ENCODE measurements at regions not wholly inside any gene's neighbourhood (a gene's known extent, or its start where the extent isn't known, plus 50 kb on each side); places are given as distances from the start of the nearest gene placed in this dataset.

DNA sequence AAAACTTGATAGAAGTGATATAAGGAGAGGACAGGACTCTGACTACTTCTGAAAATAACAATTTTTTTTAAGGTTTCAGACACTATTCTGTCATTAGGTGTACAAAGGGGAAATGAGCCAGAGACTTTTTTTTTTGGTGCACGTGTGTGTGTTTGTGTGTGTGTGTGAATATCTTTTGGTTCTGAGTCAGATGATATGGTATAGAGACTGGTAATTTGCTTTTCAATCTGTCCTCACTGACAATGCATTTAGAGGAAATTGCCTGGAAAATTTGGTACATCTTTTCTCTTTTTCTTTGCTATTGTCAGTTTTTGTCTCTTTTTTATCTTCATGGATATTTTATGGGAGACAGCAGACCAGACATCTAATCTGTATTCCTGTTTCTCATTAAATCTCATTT lies 59.3 kb downstream of the DDIT4L start:
- DNase-seq (ENCODE audit: low read depth in 3 of 3, low spot score in 2 of 3): no peak

DNA sequence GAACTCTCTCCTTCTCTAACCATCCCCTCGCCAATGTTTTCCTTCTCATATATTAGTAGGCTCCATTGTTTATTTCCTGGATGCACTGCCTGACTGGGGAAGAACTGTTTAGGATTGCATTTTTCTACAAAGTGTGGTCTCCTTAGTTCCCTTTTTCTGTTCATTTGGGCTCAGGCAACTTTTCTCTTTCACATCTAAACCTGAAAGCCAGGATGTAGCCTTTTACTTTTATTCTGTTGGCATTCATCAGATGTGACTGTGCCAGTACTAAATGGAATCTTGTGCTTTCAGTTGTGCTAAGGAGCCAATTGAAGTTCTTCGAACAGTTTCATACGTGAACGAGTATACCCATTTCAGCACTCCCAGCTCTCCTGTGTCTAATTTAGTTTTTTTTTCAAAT lies 59.8 kb downstream of the DDIT4L start:
- DNase-seq (ENCODE audit: low read depth in 3 of 3, low spot score in 2 of 3): no peak

DNA sequence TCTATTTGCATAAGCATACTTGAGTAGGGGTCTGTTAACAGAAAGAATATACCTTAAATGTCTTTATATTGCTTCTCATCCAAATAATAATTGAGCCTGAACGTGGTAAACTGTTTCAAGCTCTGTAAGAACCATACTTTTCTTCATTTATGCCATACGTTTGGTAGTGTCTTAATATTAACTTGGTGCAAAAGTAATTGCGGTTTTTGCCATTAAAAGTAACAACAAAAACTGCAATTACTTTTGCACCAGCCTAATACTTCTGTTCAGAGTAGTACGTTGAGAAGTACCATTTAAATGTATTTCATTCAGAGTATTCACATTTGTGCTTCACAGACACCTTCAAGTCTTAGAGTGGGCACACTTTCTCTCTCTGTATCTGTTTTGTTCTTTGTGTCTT lies 60.5 kb downstream of the DDIT4L start:
- no peak for DNase-seq (ENCODE audit: low read depth in 3 of 3, low spot score in 2 of 3)

DNA sequence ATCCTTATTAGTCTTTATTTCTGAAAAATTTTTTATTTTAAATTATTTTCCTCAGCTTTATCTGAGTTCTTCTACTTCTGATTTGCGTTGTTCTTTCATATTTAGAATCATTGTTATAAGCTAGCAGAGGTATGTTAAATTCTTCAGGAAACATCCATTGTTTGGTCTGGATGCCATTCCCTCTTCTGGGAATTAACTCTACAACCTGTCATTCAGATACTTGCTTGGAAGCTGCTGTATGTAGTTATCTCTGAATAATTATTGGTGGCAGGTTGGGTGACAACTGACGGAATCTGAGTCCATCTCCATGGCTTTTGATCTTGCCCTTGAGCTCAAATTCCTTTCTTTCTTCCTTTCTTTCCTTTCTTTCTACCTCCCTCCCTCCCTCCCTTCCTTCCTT lies 61.9 kb downstream of the DDIT4L start:
- no peak for DNase-seq (ENCODE audit: low read depth in 3 of 3, low spot score in 2 of 3)

DNA sequence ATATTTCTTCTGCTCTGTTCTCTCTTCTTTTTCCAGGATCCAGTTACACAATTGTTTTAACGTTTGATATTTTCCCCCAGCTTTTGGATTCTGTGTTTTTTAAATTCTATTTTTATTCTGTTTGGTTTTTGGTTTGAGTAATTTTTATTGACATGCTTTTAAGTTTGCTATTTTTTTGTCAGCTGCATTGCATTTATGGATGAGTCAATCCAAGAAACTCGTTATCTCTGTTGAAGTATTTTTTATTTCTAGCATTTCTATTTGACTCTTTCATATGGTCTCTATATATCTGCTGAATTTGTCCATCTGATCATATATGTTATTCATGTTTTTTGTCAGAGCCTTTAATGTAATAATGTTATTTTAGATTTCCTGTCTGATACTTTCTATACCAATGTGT lies 65.6 kb downstream of the DDIT4L start:
- no peak for DNase-seq (ENCODE audit: low read depth in 3 of 3, low spot score in 2 of 3)

DNA sequence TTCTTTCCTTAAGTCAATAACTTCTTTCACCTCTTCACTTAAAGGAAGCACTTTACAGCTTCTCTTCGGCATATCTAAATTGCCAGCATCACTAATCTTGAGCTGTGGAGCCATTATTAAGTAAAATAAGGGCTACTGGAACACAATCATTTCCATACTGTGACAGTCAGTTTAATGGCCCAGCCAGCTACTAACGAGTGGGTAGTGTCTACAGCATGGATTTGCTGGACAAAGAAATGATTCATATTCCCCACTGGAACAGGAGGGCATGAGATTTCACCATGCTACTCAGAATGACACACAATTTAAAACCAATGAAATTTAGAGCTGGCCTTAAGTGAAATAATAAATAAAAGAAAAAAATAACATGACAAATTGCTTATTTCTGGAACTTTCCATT lies 72.1 kb downstream of the DDIT4L start:
- DNase-seq (ENCODE audit: low read depth in 3 of 3, low spot score in 2 of 3): no peak

DNA sequence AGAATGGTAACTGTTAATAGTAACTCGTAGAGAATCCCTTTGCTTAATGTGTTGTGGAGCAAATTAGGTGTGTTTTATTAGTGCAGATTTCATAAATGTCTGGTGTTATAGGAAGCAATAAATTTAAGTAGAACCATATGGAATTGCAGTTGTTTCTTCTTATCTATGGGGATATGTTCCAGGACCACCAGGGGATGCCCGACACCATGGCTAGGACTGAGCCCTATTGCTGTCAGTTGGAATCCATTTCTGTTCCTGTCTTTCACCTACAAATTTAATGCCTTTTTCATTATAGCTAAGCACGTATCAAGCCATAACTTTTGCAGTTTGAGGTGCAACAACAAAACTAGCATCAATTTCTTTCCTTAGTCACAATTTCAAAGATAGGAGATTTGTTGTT lies 72.5 kb downstream of the DDIT4L start:
- no peak for DNase-seq (ENCODE audit: low read depth in 3 of 3, low spot score in 2 of 3)

DNA sequence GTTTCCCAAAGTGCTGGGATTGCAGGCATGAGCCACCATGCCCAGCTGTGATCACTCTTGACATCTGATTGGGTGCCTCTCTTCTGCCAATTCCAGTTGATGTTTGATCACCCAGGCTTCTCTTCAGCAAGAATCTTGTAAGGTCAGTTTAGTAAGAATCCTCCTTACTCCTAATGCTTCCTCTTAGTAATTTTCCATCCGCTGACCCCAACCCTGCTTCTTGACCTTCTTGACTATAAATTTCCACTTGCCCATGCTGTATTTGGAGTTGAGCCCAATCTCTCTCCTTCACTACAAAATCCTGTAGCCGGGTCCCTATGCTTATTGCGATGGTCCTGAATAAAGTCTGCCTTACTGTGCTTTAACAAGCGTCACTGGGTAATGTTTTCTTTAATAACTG lies 75.4 kb downstream of the DDIT4L start:
- no peak for DNase-seq (ENCODE audit: low read depth in 3 of 3, low spot score in 2 of 3)

DNA sequence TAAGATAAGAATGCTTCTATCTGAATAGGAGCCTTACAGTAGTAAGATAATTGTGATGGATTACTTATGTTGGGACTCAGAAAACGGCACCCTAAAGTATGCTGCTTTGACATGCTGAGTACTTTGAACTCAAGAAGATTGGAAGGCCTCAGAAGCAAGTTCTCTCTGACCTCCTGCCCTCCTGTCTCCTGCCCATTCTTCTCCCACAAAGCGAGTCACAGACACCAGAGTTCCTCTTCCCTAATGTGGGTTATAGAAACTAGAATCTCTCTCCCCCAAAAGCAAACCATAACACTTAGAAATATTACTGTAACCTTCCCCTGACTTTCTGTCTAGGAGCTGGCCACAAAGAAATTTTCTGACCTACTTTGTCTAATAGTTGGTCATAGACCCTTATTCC lies 76.5 kb downstream of the DDIT4L start:
- DNase-seq (ENCODE audit: low read depth in 3 of 3, low spot score in 2 of 3): no peak

DNA sequence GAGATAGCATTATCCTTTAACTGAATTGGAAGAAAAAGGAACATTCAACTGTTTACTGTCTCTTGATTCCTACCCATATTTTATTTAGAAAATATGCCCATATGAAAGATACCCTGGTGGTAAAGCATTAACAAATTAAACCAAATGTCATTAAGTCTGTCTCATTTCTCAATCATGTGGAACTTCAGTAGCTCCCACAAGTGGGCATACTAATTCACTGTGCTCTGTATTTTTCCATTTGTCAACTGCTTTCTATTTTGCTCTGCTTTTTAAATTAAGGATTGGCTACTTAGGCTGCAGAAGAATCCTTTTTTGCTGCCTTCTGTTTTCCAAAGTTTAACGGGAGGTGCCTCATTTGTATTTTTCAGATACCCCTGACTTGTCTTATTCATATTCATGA lies 77.2 kb downstream of the DDIT4L start:
- no peak for DNase-seq (ENCODE audit: low read depth in 3 of 3, low spot score in 2 of 3)

DNA sequence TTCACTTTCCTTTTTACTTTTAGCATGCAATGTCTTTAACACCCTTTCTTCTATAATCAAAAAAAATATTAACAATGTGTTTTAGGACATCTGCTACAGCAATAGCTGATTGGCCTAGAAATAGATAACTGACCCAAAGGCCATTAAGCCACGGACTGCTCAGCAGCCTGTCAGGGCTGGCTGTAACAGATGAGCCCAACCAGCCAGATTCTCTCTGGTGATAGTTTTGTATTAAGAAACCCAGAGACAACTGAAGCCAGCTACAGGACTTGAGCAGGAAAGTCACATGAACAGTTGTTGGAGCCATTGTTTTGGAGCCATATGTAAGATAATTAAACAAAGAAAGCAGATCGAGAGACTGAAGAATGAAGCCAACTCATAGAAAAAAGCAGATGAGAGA lies 80.3 kb downstream of the DDIT4L start:
- no peak for DNase-seq (ENCODE audit: low read depth in 3 of 3, low spot score in 2 of 3)

DNA sequence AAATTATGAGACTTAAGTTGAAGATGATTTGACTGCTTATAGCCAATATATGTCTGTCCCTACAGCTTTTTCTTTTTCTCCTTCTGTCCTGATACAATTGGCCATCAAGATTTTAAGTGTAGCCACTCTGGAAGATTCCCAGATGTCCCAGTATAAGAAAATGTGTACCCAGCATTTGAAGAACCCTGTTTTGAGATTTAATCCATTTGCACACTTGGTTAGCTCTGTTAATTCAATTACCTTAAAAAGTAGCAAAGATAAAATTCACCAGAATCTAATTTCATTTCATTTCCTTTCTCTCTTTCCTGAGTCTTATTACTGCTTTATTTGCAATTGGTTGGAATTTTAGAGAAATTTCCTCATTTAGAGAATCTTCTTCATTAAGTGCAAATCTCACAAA lies 81.4 kb downstream of the DDIT4L start:
- DNase-seq (ENCODE audit: low read depth in 3 of 3, low spot score in 2 of 3): no peak

DNA sequence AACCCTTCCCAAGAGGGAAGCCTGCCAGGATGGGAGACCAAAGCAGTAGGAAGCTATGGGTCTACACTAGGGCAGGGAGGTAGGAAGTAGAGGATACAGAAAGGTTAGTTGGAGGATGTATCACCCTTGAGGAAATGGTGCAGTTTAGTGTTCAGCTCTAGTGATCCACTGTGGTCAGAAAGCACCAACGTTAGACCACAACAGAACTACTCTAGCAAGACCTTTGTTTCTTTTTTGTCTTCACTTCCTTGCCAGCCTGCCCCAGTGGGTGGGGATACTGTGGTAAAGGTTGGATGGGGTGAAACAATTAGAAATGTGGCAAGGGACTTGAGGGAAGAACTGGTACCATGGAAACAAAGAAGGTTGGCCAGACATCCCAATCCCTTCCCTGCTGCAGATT lies 83.3 kb downstream of the DDIT4L start:
- DNase-seq (ENCODE audit: low read depth in 3 of 3, low spot score in 2 of 3): no peak

DNA sequence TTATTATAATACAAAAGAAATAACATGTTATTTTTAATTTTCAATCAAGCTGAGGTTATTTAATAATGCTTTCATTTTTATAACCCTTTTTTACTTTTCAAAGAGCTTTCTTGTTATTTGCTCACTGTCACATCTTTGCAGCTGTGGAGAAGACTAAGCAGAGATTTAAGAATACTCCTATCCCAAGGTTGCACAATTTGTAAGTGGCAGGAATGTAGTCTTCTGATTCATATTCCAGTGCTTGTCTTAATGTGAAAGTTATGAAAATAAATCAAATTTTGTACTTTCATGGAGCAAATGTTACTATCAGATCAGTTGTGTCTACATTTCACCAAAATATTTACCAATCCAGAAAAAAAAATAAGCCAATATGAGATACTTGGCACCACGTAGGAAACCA lies 86.6 kb downstream of the DDIT4L start:
- no peak for DNase-seq (ENCODE audit: low read depth in 3 of 3, low spot score in 2 of 3)

DNA sequence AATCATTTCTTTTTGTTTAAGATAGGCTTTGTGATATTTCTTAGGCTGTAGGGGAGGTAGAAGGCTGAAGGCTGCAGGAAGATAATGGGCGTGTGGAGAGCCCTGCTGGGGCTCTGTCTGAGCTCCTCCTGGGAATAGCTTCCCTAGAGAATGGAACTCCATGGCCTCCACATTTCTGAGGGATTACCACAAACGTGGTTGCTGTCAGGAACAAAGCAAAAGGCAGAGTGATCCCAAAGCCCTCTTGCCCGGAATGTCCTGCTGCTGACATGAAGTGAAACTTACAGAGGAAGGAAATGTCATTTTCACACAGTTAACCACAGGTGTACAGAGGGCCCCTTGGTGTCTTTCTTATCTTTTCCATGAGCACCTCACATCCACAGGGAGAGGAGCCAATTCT lies 89.3 kb downstream of the DDIT4L start:
- no peak for DNase-seq (ENCODE audit: low read depth in 3 of 3, low spot score in 2 of 3)

DNA sequence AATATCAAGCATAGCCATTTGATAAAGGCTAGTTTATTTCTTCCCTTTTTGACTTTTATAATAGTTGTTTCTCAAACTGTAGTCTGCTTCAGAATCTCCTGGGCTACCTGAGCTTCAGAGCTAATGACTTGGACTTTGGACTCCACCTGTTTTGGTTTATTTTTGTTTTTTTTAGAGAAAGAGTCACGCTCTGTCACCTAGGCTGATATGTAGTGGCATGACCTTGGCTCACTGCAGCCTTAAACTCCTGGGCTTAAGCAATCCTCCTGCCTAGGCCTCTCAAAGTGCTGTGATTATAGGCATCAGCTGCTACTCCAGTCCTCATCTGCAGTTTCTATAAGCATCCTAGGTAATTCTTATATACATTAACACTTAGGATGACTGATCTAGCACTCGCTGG lies 90.5 kb downstream of the DDIT4L start:
- DNase-seq (ENCODE audit: low read depth in 3 of 3, low spot score in 2 of 3): no peak

DNA sequence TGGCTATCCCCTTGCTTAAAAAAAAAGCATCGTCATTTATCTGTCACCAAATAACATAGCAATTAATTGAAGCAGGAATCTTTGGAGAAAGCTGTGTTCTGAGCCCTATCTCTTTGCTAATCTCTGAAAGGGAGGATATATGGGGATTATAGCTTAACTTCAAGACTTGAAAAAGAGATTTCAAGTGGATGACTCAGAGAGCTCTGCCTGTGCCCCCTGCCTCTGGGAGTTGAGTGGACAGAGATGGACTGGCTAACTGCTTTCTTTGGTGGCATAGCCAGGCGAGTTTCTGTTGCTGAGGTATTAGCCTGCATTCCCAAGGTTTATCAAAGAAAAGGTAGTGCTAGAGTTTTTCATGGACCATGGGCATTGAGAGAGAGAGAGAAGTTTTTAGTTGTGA lies 91.6 kb downstream of the DDIT4L start:
- DNase-seq (ENCODE audit: low read depth in 3 of 3, low spot score in 2 of 3): no peak

DNA sequence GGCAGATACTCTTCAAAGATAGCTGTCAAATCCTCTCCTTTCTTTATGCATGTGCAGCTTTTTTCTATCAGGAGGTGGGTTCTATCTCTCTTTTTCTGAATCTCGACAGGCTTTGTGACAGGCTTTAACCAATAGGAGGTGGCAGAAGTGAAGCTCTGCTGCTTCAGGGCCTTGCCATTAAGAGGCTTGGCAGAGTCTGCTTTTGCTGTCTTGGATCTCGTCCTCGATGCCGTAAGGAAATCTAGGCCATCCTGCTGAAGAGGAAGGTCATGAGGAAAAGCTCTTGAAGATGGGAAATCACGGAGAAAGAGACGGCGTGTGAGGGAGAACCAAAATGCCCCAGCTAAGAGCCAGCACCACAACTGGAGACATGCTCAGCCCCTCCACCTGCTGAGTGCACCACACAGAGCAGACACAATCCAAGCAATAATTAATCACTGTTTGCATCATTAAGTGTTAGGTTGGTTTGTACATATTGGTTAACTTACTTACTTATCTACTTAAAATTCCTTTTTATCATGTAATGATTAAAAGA lies 92.2 kb downstream of the DDIT4L start:
- DNase-seq (ENCODE audit: low read depth in 3 of 3, low spot score in 2 of 3): no peak

DNA sequence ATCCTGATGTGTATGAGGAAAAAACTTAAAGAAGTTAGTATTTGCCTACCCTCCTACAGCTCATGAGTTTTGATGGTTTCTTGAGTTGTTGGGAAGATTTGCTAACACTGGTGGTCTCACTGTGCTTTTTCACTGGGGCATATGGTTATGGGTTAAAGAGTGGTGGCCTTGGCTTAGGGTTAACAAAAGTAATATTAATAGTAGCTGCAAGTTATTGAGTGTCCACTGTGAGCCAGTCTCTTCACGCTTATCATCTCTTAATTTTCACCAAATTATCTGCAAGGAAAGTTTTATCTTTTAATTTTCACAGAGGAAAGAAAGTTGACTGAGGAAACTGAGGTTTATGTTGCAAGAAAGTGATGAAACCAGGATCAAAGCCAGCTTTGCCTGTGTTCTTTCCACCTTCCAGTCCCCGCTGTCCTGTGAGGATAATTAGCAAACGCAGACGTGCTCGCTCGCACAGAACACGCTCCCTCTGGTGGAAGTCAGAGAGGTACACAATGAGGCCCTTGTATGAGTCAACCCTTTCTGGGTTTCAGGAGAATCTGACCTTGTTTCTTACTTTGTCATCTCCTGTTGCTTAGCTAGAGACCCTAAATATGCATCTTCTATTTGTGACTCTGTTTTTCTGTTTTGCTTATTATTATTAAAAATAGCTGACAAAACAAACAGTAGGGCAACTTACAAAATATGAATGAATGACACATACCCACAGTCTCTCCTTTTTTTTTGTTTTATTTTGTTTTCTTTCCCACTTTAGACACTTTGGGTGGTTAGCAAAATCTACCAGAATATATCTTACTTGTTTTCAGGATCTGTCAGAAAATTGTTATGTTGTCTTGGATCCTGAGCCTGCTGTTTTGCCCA lies 94.3 kb downstream of the DDIT4L start:
- no peak for DNase-seq (ENCODE audit: low read depth in 3 of 3, low spot score in 2 of 3)

DNA sequence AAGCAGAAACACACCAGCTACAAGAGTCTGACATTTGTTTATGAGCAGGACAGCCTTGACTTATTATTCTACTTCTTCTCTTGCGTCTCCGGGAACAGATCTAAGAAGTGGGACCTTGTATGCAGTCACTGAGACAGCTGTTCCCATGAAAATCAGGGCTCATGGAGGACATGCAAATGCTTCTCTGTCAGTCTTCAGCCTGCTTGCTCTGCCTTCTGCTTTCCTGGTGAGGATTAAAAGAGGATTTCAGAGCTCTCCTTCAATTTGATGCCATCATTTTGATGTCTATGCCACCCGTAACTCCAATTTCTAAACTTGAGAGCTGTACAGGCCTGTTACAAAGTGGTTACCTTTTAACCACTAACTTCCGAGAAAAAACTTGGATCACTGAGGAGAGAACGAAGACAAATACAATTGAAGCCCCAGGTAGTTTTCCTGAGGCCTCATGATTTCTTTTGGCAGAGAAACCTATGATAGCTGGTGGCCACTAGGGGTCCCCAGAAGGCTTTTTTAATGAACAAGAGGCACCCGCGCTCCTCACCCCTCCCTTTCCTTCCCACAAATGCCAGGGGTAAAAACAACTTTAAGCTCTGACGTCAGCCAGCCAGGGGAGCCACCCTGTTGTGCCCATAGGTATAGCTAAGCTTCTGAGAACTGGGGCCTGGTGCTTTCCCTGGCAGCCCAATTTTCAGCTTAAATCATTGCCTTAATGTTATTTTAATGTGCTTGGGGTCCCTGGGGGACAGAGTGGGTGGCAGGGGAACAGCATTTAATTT lies 97.0 kb downstream of the DDIT4L start:
- DNase-seq (ENCODE audit: low read depth in 3 of 3, low spot score in 2 of 3): peak in 2 of 3 donors; percentile 65 to 70

DNA sequence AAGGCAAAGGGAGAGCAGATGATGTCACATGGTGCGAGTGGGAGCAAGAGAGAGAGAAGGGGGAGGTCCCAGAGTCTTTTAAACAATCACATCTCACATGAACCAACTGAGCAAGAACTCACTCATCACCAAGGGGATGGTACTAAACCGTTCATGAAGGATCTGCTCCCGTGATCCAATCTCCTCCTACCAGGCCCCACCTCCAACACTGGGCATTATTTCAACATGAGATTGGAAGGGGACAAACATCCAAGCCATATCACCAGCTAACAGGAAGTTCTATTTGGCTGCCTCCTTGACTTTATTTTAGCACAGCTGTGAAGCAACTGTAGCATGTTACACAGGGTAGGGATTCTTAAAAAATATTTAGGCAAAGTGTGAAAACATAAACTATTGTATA lies 102.5 kb downstream of the DDIT4L start:
- no peak for DNase-seq (ENCODE audit: low read depth in 3 of 3, low spot score in 2 of 3)

Measured in right renal cortex interstitium (tissue), 3 donors.